Esophagus muscularis mucosa (tissue), 4 donors: ENCODE measurements at regions not wholly inside any gene's neighbourhood (a gene's known extent, or its start where the extent isn't known, plus 50 kb on each side); places are given as distances from the start of the nearest gene placed in this dataset.
"Not testable (repeated sequence)": the region's sequence is repeated elsewhere in the genome, so short reads cannot be mapped to it uniquely, and the experiment has no call there.

Experiments used
- DNase-seq: peaks from one replicate; pipeline ENCODE4 v3.0.0-alpha.2; 2017; ENCODE audit errors: extremely low spot score
- H3K27ac ChIP-seq, 4 donors: fragments of 200-600 bp; sonication (generic); replicated peaks in 1 of 4; 1 replicate in 3 of 4; 2 replicates in 1 of 4; pipeline ENCODE4 v1.5.1; 2016 to 2019; ENCODE audit warnings: mild to moderate bottlenecking in 1 of 4
- H3K27me3 ChIP-seq, 4 donors: fragments of 200-600 bp; sonication (generic); one replicate each; pipeline versions ENCODE4 v1.5.1 to v1.6.0; 2016 to 2019
- H3K36me3 ChIP-seq, 4 donors: fragments of 200-600 bp; sonication (generic); one replicate each; pipeline ENCODE4 v1.5.1; 2016 to 2019
- H3K4me1 ChIP-seq, 4 donors: fragments of 200-600 bp; sonication (generic); one replicate each; pipeline ENCODE4 v1.5.1; 2016 to 2019
- H3K4me3 ChIP-seq, 4 donors: fragments of 200-600 bp; sonication (generic); 1 replicate in 2 of 4; 2 replicates in 2 of 4; pipeline ENCODE4 v1.5.1; 2016 to 2019; ENCODE audit warnings: mild to moderate bottlenecking in 4 of 4, moderate library complexity in 1 of 4
- H3K9me3 ChIP-seq, 4 donors: fragments of 200-600 bp; sonication (generic); 1 replicate in 3 of 4; 2 replicates in 1 of 4; pipeline ENCODE4 v1.5.1; 2016 to 2019
- EP300 ChIP-seq: sonication (generic); formaldehyde crosslinking; IDR thresholded peaks from one replicate; pipeline ENCODE4 v1.6.1; 2017; ENCODE audit warnings: antibody characterized with exemption
- POLR2A ChIP-seq: fragments of 450-650 bp; IDR thresholded peaks from one replicate; pipeline ENCODE4 v1.6.1; 2017; ENCODE audit warnings: antibody characterized with exemption, moderate library complexity, mild to moderate bottlenecking, low read depth
- POLR2AphosphoS5 ChIP-seq, 2 donors: sonication (generic); formaldehyde crosslinking; IDR thresholded peaks; one replicate each; pipeline ENCODE4 v1.6.1; 2017; ENCODE audit warnings: antibody characterized with exemption in 2 of 2
- WGBS: methylation state at CpG from one replicate; pipeline ENCODE4 v1.1.5; 2018; 5-methylcytosine and 5-hydroxymethylcytosine counted together
- intact Hi-C: fragments of 100-400 bp; cut with DNase I; formaldehyde crosslinking; loops from one replicate; pipeline ENCODE4 v1.15.1; 2023
- TF ChIP-seq, protein P1 (sequence below), 3 experiments: fragments of 200-600 bp in 2 of 3; fragments of 450-650 bp in 1 of 3; sonication (generic) in 2 of 3; IDR thresholded peaks; one replicate each; pipeline ENCODE4 v1.5.1; 2017 to 2019; ENCODE audit warnings: antibody characterized with exemption in 3 of 3, mild to moderate bottlenecking in 2 of 3, moderate library complexity in 1 of 3

- H3K4me1 ChIP-seq = peaks cover 4 to 8% (median 6%) of the 10 kb centered on the region in 4 donors
- no peak overlapping the region for H3K4me3 ChIP-seq
- intact Hi-C loops = no loop called here
- no peaks in the 10 kb centered on the region for H3K36me3 ChIP-seq
- peaks cover 0 to 35% (median 0%) of the 10 kb centered on the region in 4 donors for H3K27me3 ChIP-seq
- TF ChIP-seq EP300 = no peak
- no peak for TF ChIP-seq POLR2AphosphoS5 (IDR thresholded peaks at IDR 0.05)
- TF ChIP-seq, protein P1, sequence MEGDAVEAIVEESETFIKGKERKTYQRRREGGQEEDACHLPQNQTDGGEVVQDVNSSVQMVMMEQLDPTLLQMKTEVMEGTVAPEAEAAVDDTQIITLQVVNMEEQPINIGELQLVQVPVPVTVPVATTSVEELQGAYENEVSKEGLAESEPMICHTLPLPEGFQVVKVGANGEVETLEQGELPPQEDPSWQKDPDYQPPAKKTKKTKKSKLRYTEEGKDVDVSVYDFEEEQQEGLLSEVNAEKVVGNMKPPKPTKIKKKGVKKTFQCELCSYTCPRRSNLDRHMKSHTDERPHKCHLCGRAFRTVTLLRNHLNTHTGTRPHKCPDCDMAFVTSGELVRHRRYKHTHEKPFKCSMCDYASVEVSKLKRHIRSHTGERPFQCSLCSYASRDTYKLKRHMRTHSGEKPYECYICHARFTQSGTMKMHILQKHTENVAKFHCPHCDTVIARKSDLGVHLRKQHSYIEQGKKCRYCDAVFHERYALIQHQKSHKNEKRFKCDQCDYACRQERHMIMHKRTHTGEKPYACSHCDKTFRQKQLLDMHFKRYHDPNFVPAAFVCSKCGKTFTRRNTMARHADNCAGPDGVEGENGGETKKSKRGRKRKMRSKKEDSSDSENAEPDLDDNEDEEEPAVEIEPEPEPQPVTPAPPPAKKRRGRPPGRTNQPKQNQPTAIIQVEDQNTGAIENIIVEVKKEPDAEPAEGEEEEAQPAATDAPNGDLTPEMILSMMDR (IDR thresholded peaks at IDR 0.05) = no peak
- no peak for TF ChIP-seq POLR2A
- no peak for DNase-seq
- H3K9me3 ChIP-seq = no peaks in the 10 kb centered on the region
- 83% methylated on average over 4 of the region's 4 CpGs for WGBS
- no peak overlapping the region for H3K27ac ChIP-seq
These were observed 198.5 kb upstream of the ZNF618 start for GRCh38 chr9:113677569-113677968.

DNA sequence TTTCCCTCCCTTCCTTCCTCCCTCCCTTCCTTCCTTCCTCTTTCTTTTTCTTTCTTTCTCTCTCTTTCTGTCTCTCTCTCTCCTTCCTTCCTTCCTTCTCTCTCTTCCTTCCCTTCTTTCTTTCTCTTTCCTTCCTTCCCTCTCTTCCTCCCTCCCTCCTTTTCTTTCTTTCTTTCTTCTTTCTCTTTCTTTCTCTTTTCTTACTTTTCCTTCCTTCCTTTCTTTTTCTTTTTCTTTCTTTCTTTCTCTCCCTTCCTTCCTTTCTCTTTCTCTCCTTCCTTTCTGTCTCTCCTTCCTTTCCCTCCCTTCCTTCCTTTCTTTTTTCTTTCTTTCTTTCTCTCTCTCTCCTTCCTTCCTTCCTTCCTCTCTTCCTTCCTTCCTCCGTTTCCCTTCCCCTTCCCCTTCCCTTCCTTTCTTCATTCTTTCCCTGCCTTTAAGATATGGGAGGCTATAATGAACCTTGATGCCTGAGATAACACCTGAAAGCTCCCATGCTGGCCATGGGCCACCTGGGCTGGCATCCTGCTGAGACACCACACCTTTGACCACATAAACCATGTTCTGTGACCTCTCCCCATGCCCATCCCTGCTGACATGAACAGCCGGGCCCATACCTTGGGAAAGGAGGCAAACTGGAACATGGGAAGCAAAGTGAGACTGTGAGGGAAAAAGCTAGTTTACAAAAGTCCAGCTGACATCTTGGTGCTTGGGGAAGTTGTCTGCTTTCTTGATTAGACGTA lies 197.8 kb upstream of the ZNF618 start:
- H3K27ac ChIP-seq = no peak overlapping the region
- H3K9me3 ChIP-seq = no peaks in the 10 kb centered on the region
- 80% methylated on average over 2 of the region's 3 CpGs for WGBS
- intact Hi-C loops = no loop called here
- H3K4me1 ChIP-seq = peaks cover 6 to 8% (median 7%) of the 10 kb centered on the region in 4 donors
- peaks cover 0 to 29% (median 0%) of the 10 kb centered on the region in 4 donors for H3K27me3 ChIP-seq
- no peak for TF ChIP-seq POLR2AphosphoS5 (IDR thresholded peaks at IDR 0.05)
- TF ChIP-seq, protein P1 (IDR thresholded peaks at IDR 0.05) = no peak
- TF ChIP-seq POLR2A = no peak
- TF ChIP-seq EP300 = no peak
- DNase-seq = no peak
- no peak overlapping the region for H3K4me3 ChIP-seq
- no peaks in the 10 kb centered on the region for H3K36me3 ChIP-seq

DNA sequence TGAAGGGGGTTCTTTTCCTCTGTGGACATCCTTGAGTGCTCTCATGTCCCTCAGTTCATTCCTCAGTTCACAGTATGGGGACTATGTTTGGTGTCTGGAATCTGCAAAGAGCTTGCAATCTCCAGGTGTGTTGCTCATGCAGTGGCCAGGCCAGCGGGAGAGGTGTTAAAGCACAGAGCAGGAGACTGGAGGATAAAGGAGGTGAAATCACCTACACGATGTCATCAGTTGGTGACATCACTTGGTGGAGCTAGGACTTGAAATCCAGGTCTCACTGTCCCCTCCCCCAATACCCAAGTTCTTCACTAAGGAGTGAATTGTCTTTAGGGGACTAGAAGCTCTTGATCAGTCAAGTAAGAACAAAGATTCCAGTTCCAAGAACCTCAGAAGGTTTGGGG lies 197.3 kb upstream of the ZNF618 start:
- H3K4me1 ChIP-seq = peaks cover 6 to 8% (median 7%) of the 10 kb centered on the region in 4 donors
- no peak overlapping the region for H3K27ac ChIP-seq

GRCh38 chr9:113682297-113682771 lies 193.8 kb upstream of the ZNF618 start:
- WGBS = 11% methylated on average over 7 of the region's 9 CpGs
- Histone ChIP-seq H3K9me3 (no peaks in the 10 kb centered on the region), H3K36me3 (no peaks in the 10 kb centered on the region), H3K4me1 (peaks cover 0 to 8% (median under 1%) of the 10 kb centered on the region in 4 donors), H3K27me3 (peaks cover 0 to 14% (median 0%) of the 10 kb centered on the region in 4 donors), H3K4me3 (peak overlapping the region in 1 of 4 donors; percentile 15), H3K27ac (no peak overlapping the region)
- no peak for TF ChIP-seq POLR2A
- no peak for TF ChIP-seq POLR2AphosphoS5 (IDR thresholded peaks at IDR 0.05)
- TF ChIP-seq EP300 = no peak
- TF ChIP-seq, protein P1 (IDR thresholded peaks at IDR 0.05) = peak in 2 of 3 experiments; percentile 74 to 84
- intact Hi-C loops = loop anchor here (10.0 kb wide), 1 partner anchor 192 kb away; the partner anchor contains the start of gene ZNF618
- peak; percentile 94 for DNase-seq

More for the DNA sequence above, 197.3 kb upstream of the ZNF618 start:
- H3K36me3 ChIP-seq = no peaks in the 10 kb centered on the region
- DNase-seq = no peak
- TF ChIP-seq EP300 = no peak
- TF ChIP-seq POLR2AphosphoS5 (IDR thresholded peaks at IDR 0.05) = no peak
- TF ChIP-seq POLR2A = no peak
- TF ChIP-seq, protein P1 (IDR thresholded peaks at IDR 0.05) = no peak
- H3K9me3 ChIP-seq = no peaks in the 10 kb centered on the region
- H3K27me3 ChIP-seq = peaks cover 0 to 24% (median 0%) of the 10 kb centered on the region in 4 donors
- intact Hi-C loops = no loop called here
- 79% methylated on average over 2 of the region's 2 CpGs for WGBS
- no peak overlapping the region for H3K4me3 ChIP-seq

GRCh38 chr9:113685636-113686035 lies 190.5 kb upstream of the ZNF618 start:
- 74% methylated on average over 6 of the region's 6 CpGs for WGBS

More at GRCh38 chr9:113685636-113686035, 190.5 kb upstream of the ZNF618 start:
- H3K27ac ChIP-seq, H3K4me3 ChIP-seq, DNase-seq, H3K36me3 ChIP-seq, H3K9me3 ChIP-seq: not testable (repeated sequence)
- intact Hi-C loops = loop anchor here (10.0 kb wide), 1 partner anchor 189 kb away; the partner anchor contains the start of gene ZNF618
- Histone ChIP-seq H3K27me3 (peaks cover 0 to 32% (median 10%) of the 10 kb centered on the region in 4 donors), H3K4me1 (peaks cover 0 to 16% (median 8%) of the 10 kb centered on the region in 4 donors)
